ENCODE measurements at regions not wholly inside any gene's neighbourhood (a gene's known extent, or its start where the extent isn't known, plus 50 kb on each side); places are given as distances from the start of the nearest gene placed in this dataset.

- no peak for TF ChIP-seq CTCF (IDR thresholded peaks at IDR 0.05)
- TF ChIP-seq POLR2A (IDR thresholded peaks at IDR 0.05): no peak
- Histone ChIP-seq H3K27me3 (no peaks in the 10 kb centered on the region), H3K4me3 (no peak overlapping the region), H3K36me3 (replicated peaks in 1 of 2; ENCODE audit: insufficient read depth in 1 of 2, low read depth in 2 of 2) (no peaks in the 10 kb centered on the region), H3K4me1 (no peaks in the 10 kb centered on the region), H3K27ac (no peak overlapping the region), H3K9me3 (no peaks in the 10 kb centered on the region)
- DNase-seq: no peak
- 88 to 93% methylated on average over 4 to 5 of the region's 5 CpGs for WGBS, 2 donors
- intact Hi-C loops (cut with DNase I): no loop called here
- ATAC-seq: no peak
These were observed 84.4 kb upstream of the STARD4 start for GRCh38 chr5:111596705-111597104.

DNA sequence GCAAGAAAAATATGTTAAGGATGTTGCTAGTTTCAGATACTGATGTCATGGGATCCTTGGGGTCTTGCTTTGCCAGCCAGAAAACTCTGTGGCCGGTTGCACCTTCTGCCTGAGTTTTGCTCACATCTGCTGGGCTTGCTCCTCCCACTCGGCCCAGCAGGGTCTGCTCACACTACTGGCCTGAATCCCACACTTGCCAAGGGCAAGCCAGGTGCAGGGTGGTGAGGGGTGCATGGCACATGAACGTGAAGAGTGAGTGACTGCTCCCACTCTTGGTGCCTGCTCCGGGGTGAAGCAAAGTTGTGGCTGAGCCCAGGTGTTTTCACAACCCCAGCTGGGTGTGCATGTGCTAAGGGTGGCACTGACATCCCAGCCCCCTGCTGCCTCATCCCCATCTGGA lies 83.1 kb upstream of the STARD4 start:
- H3K4me3 ChIP-seq: no peak overlapping the region
- no peaks in the 10 kb centered on the region for H3K9me3 ChIP-seq
- ATAC-seq (no peak), DNase-seq (no peak)
- TF ChIP-seq CTCF (IDR thresholded peaks at IDR 0.05) (no peak), POLR2A (IDR thresholded peaks at IDR 0.05) (no peak)
- no peaks in the 10 kb centered on the region for H3K27me3 ChIP-seq
- no peaks in the 10 kb centered on the region for H3K36me3 ChIP-seq (replicated peaks in 1 of 2; ENCODE audit: insufficient read depth in 1 of 2, low read depth in 2 of 2)
- intact Hi-C loops (cut with DNase I): no loop called here
- 59 to 85% methylated on average over 2 to 4 of the region's 4 CpGs for WGBS, 2 donors
- no peak overlapping the region for H3K27ac ChIP-seq
- H3K4me1 ChIP-seq: no peaks in the 10 kb centered on the region

- Histone ChIP-seq H3K27me3 (no peaks in the 10 kb centered on the region), H3K9me3 (no peaks in the 10 kb centered on the region), H3K4me1 (no peaks in the 10 kb centered on the region), H3K4me3 (no peak overlapping the region), H3K36me3 (replicated peaks in 1 of 2; ENCODE audit: insufficient read depth in 1 of 2, low read depth in 2 of 2) (no peaks in the 10 kb centered on the region), H3K27ac (no peak overlapping the region)
- ATAC-seq: no peak
- intact Hi-C loops (cut with DNase I): no loop called here
- 87 to 89% methylated on average over 1 of the region's 1 CpG for WGBS, 2 donors
- TF ChIP-seq POLR2A (IDR thresholded peaks at IDR 0.05) (no peak), CTCF (IDR thresholded peaks at IDR 0.05) (no peak)
- DNase-seq: no peak
These were observed 77.0 kb upstream of the STARD4 start for GRCh38 chr5:111589316-111589715.

DNA sequence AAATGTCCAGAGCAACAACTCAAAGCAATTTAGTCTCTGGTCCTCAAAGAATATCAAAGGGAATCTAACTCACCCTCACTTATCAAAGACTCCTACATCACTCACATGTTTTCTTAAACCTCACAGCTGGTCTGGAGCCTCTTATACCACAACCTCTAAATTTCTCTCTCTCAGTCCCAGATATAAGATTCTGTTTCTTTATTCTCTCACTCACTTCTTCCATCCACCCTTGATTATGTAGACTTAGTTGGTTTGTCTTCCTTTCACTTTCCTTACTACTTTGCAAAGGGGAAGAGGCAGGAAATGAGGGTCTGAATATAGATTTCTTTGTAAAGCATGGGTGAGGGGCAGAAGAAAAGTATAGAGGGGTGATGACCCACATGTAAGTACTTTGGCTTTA lies 75.4 kb upstream of the STARD4 start:
- Histone ChIP-seq H3K4me3 (no peak overlapping the region), H3K27ac (no peak overlapping the region), H3K36me3 (replicated peaks in 1 of 2; ENCODE audit: insufficient read depth in 1 of 2, low read depth in 2 of 2) (no peaks in the 10 kb centered on the region), H3K27me3 (no peaks in the 10 kb centered on the region), H3K9me3 (no peaks in the 10 kb centered on the region), H3K4me1 (no peaks in the 10 kb centered on the region)
- no peak for DNase-seq
- TF ChIP-seq CTCF (IDR thresholded peaks at IDR 0.05) (no peak), POLR2A (IDR thresholded peaks at IDR 0.05) (no peak)
- intact Hi-C loops (cut with DNase I): no loop called here
- ATAC-seq: no peak

DNA sequence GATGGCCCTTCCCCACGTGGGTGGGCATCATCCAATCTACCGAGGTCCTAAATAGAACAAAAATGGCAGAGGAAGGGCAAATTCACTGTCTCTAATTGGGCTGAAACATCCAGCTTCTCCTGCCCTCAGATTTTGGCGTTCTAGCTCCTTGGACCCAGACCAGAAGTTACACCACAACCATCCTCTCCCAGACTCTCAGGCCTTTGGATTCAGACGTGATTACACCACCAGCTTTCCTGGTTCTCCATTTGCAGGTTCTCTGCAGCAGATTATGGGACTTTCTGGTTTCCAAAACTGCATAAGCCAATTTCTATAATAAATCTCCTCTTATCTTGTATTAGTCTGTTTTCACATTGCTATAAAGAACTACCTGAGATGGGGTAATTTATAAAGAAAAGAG lies 73.6 kb upstream of the STARD4 start:
- ATAC-seq (no peak), DNase-seq (no peak)
- Histone ChIP-seq H3K9me3 (no peaks in the 10 kb centered on the region), H3K4me3 (no peak overlapping the region), H3K36me3 (replicated peaks in 1 of 2; ENCODE audit: insufficient read depth in 1 of 2, low read depth in 2 of 2) (no peaks in the 10 kb centered on the region), H3K27me3 (no peaks in the 10 kb centered on the region), H3K27ac (no peak overlapping the region), H3K4me1 (no peaks in the 10 kb centered on the region)
- intact Hi-C loops (cut with DNase I): no loop called here
- TF ChIP-seq CTCF (IDR thresholded peaks at IDR 0.05): no peak
- TF ChIP-seq POLR2A (IDR thresholded peaks at IDR 0.05): no peak
- 56 to 64% methylated on average over 4 of the region's 4 CpGs for whole genome bisulfite sequencing, 2 donors
